Memory B cell (primary cell): ENCODE measurements at regions not wholly inside any gene's neighbourhood (a gene's known extent, or its start where the extent isn't known, plus 50 kb on each side); places are given as distances from the start of the nearest gene placed in this dataset.

Experiments used
- ATAC-seq: fragments of 150-1000 bp; cut with Tn5 transposase; 2 replicates; pipeline ENCODE4 v1.10.0; 2021; ENCODE audit warnings: low read depth, mild to moderate bottlenecking, moderate library complexity
- DNase-seq, 2 donors: peaks; one replicate each; pipeline ENCODE4 v3.0.0; 2022; ENCODE audit warnings: low spot score in 2 of 2
- H3K27ac Mint-ChIP-seq: one replicate; pipeline ENCODE4 v1.8.0; 2022; ENCODE audit warnings: mild to moderate bottlenecking, moderate library complexity, mixed read lengths
- H3K27me3 Mint-ChIP-seq: one replicate; pipeline ENCODE4 v1.8.0; 2022; ENCODE audit warnings: mixed read lengths
- H3K36me3 Mint-ChIP-seq: one replicate; pipeline ENCODE4 v1.8.0; 2022; ENCODE audit warnings: mild to moderate bottlenecking, mixed read lengths
- H3K4me1 Mint-ChIP-seq: one replicate; pipeline ENCODE4 v1.8.0; 2022; ENCODE audit warnings: mixed read lengths
- H3K4me3 Mint-ChIP-seq: one replicate; pipeline ENCODE4 v1.8.0; 2022; ENCODE audit warnings: mild to moderate bottlenecking, moderate library complexity, mixed read lengths
- H3K9me3 Mint-ChIP-seq: one replicate; pipeline ENCODE4 v1.8.0; 2022; ENCODE audit warnings: mixed read lengths

DNA sequence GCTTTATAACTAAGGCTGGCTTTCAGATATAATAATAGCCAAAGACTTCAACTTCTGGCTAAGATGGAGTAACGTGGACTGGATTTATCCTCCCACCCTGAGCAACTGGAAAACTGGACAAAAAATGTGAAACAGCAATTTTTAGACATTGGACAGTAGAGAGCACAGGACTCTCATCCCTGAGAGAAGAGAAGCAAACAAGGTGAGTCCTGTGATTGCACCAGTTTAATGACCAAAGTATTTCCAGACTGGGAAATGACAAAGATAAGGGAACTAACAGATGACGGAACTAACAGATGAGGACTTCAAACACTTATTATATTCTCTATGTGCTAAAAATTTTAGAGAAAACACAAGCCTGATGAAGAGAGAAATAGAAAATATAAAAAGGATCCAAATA, 175.7 kb upstream of the SLC25A13 start:
- Mint-ChIP-seq H3K27ac (no peak overlapping the region), H3K4me3 (no peak overlapping the region), H3K27me3 (peaks cover 3% of the 10 kb centered on the region), H3K4me1 (no peaks in the 10 kb centered on the region), H3K36me3 (no peaks in the 10 kb centered on the region), H3K9me3 (no peaks in the 10 kb centered on the region)
- ATAC-seq = no peak
- DNase-seq = no peak

DNA sequence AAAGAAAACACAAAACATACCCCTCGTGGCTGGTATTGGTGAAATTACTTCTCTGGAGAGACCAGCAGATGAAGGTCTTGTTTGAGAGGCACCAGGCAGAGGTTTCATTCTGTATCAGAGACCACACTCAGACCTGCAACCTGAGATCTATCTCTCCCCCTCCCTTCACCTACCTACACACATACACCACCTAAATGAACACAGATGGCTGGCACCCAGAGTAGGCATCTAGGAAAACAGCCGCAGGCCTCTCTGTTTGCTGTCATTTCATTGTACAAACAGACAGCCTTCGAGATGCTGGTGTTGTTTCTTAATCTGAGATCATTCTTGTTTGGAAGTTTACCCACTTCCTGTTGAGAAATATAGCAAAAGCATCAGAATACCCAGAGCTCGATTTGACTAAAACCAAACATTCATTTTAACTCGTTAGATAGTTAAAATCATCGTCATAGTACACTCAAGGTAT, 173.9 kb upstream of the SLC25A13 start:
- peaks cover 3% of the 10 kb centered on the region for H3K27me3 Mint-ChIP-seq
- no peak overlapping the region for H3K27ac Mint-ChIP-seq

DNA sequence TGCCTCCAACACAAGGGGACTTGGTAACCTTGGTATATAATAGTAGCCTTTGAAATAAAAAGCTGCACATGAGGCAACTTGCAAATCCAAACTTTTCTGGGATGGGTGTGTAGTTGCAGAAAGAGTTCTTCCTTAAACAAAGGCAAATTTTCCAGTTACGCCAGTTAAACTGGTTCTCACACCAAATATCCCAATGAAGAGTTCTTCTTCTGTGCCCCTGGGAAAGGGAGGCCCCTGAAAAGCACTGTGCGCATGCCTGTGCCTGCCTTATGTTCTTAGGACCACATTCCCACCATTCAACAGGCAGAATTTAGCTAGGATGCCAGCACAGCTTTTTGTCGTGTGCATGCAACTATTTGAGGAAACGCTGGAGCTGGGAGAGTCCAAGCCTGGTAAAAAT, 164.8 kb upstream of the SLC25A13 start:
- Mint-ChIP-seq H3K4me3 (no peak overlapping the region), H3K27me3 (no peaks in the 10 kb centered on the region), H3K4me1 (no peaks in the 10 kb centered on the region), H3K9me3 (no peaks in the 10 kb centered on the region), H3K27ac (no peak overlapping the region), H3K36me3 (no peaks in the 10 kb centered on the region)
- no peak for ATAC-seq
- DNase-seq = no peak

More for the DNA sequence above, 173.9 kb upstream of the SLC25A13 start:
- Mint-ChIP-seq H3K36me3 (no peaks in the 10 kb centered on the region), H3K9me3 (no peaks in the 10 kb centered on the region), H3K4me1 (no peaks in the 10 kb centered on the region), H3K4me3 (no peak overlapping the region)
- DNase-seq (no peak), ATAC-seq (no peak)

DNA sequence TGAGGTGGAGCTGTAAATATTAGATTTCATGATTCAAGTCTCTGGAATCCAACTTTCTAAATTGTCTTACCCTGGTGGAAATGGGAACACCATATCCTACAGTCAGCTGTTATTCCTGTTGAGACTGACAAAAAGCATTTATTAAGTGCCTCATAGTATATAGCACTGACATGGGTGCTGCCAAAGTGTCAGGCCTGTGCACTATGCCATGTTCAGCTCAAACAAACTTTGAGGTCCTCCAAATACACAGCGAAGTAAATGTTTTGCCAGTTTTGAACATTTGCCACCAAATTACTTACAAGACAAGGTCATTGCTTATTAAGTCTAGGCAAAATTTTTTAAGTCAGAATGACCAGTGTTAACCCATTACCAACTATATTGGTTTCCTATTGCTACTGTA, 162.9 kb upstream of the SLC25A13 start:
- H3K27me3 Mint-ChIP-seq = no peaks in the 10 kb centered on the region
- H3K4me3 Mint-ChIP-seq = no peak overlapping the region
- DNase-seq (no peak), ATAC-seq (no peak)
- no peak overlapping the region for H3K27ac Mint-ChIP-seq
- no peaks in the 10 kb centered on the region for H3K9me3 Mint-ChIP-seq
- no peaks in the 10 kb centered on the region for H3K4me1 Mint-ChIP-seq
- no peaks in the 10 kb centered on the region for H3K36me3 Mint-ChIP-seq

DNA sequence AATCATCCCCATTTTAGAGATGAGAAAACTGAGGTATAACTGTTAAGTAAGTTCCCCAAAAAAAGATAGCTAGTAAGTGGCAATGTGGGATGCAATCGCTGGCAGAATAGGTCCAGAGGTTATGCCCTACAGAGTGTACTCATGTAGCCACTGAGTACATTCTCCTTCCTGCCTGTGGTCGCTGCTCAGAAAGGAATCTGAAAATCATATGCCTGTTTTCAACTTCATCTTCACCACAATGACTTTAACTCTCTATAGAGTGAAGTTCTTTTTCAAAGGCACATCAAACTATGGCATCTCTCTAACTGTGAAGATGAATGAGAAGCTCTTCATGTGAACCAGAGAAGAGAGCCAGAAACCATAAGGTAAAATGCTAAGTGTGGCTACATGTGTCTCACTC, 162.2 kb upstream of the SLC25A13 start:
- no peak for ATAC-seq
- H3K4me1 Mint-ChIP-seq = no peaks in the 10 kb centered on the region
- DNase-seq = no peak
- no peaks in the 10 kb centered on the region for H3K27me3 Mint-ChIP-seq
- H3K4me3 Mint-ChIP-seq = no peak overlapping the region
- no peak overlapping the region for H3K27ac Mint-ChIP-seq
- H3K9me3 Mint-ChIP-seq = no peaks in the 10 kb centered on the region
- H3K36me3 Mint-ChIP-seq = no peaks in the 10 kb centered on the region

DNA sequence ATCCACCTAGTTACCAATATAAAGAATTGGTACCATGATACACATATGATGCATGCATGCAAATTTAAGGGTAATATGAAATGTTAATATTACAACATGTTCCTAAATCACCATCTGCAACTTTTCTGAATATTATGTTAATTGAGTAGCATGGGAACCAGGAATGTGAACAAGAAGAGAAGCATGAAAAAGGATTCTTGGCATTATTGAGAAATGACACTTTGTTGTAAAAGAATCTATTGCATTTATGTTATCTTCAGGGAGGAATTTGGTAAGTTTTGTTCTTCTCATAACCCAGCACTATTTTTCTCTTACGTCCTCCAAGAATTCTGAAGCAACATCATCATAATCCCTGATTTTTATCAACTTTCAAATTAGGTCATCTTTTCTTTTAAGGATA, 159.9 kb upstream of the SLC25A13 start:
- no peaks in the 10 kb centered on the region for H3K9me3 Mint-ChIP-seq

DNA sequence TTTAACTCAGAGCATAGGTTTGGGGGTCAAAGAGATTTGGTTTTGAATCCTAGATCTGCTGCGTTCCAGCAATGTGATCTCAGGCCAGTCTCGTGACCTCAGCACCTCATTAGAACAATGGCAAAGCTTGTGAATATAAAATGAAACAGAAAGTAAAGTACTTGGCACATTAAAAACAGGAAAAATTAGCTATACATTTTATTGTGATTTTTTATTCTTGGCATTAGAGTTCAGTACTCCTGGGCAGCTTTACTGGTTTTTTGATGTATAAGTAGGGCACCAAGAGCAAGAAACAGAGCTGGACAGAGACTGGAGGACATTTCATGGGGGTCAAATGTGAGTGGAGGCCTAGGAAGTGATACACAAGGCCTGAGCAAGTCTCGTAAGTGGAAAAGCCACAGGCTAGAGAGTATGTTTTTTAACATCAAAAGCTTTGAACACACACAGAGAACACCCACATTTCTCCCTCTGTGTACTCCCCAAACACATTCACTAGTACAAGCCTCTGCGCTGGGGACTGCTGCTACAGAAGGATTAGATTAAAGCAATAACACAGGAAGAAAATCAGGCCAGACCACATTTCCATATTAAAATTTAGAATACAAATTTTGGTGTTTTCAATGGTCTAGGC, 157.2 kb upstream of the SLC25A13 start:
- no peaks in the 10 kb centered on the region for H3K4me1 Mint-ChIP-seq
- H3K27me3 Mint-ChIP-seq = peaks cover 2% of the 10 kb centered on the region
- no peak overlapping the region for H3K27ac Mint-ChIP-seq
- DNase-seq = no peak
- H3K9me3 Mint-ChIP-seq = no peaks in the 10 kb centered on the region
- H3K4me3 Mint-ChIP-seq = no peak overlapping the region
- H3K36me3 Mint-ChIP-seq = no peaks in the 10 kb centered on the region
- no peak for ATAC-seq

More for the DNA sequence above, 159.9 kb upstream of the SLC25A13 start:
- H3K36me3 Mint-ChIP-seq = no peaks in the 10 kb centered on the region
- no peak for ATAC-seq
- no peak overlapping the region for H3K27ac Mint-ChIP-seq
- H3K4me3 Mint-ChIP-seq = no peak overlapping the region
- no peak for DNase-seq
- H3K4me1 Mint-ChIP-seq = no peaks in the 10 kb centered on the region
- no peaks in the 10 kb centered on the region for H3K27me3 Mint-ChIP-seq

DNA sequence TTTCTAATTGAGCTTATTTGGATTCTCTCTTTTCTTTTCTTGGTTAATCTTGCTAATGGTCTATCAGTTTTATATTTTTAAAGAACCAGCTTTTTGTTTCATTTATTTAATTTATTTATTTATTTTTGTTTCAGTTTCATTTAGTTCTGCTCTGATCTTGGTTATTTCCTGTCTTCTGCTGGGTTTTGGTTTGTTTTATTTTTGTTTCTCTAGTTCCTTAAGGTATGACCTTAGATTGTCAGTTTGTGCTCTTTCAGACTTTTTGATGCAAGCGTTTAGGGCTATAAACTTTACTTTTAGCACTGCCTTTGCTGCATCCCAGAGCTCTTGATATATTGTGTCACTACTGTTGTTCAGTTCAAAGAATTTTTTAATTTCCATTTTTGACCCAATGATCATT, 149.7 kb upstream of the SLC25A13 start:
- H3K4me3 Mint-ChIP-seq = peak overlapping the region; percentile 28
- H3K4me1 Mint-ChIP-seq = peaks cover 2% of the 10 kb centered on the region
- DNase-seq (no peak), ATAC-seq (no peak)
- H3K9me3 Mint-ChIP-seq = peaks cover 2% of the 10 kb centered on the region
- no peak overlapping the region for H3K27ac Mint-ChIP-seq
- H3K36me3 Mint-ChIP-seq = no peaks in the 10 kb centered on the region
- peaks cover 2% of the 10 kb centered on the region for H3K27me3 Mint-ChIP-seq

DNA sequence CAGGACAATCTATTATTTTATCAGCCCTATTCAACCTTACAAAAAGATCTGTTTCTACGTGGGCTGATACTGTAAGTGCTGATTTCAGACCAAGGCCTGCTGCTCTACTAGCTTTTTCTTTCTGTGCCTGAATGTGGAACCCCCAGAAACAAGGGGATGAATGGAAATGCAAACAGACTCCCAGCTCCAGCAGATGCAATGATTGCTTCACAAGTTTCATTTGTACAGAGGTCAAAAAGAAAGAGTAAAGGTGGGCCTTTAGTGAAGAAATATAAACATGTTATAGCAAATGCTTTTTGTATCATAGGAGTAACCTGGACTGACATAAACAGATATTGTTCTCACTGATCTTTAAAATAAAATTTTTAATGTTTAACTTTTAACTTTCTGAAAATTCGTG, 130.2 kb upstream of the SLC25A13 start:
- Mint-ChIP-seq H3K4me3 (no peak overlapping the region), H3K4me1 (no peaks in the 10 kb centered on the region), H3K27me3 (peaks cover 2% of the 10 kb centered on the region), H3K36me3 (no peaks in the 10 kb centered on the region), H3K27ac (no peak overlapping the region), H3K9me3 (no peaks in the 10 kb centered on the region)
- ATAC-seq (no peak), DNase-seq (no peak)

DNA sequence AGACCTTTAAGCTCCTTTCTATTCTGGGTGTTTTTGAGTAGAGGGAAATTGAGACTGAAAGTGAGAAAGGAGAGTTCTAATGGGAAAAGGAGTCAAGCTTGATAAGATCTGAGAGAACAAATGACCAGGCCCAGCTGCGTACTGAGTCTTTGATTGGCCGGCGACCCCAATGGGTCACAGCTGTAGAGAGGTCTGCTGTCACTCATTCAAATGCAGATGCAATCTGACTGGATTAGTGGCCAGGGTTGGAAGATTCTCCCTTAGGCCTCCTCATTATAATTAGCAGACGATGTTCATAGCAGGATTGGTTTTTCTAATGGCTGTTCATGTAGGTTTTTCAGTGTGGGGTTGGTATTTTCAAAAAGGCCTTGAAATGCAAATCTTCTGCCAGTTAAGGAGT, 127.2 kb upstream of the SLC25A13 start:
- DNase-seq (no peak), ATAC-seq (no peak)
- Mint-ChIP-seq H3K4me1 (no peaks in the 10 kb centered on the region), H3K27me3 (peaks cover 2% of the 10 kb centered on the region), H3K36me3 (no peaks in the 10 kb centered on the region), H3K9me3 (no peaks in the 10 kb centered on the region), H3K27ac (no peak overlapping the region), H3K4me3 (no peak overlapping the region)

DNA sequence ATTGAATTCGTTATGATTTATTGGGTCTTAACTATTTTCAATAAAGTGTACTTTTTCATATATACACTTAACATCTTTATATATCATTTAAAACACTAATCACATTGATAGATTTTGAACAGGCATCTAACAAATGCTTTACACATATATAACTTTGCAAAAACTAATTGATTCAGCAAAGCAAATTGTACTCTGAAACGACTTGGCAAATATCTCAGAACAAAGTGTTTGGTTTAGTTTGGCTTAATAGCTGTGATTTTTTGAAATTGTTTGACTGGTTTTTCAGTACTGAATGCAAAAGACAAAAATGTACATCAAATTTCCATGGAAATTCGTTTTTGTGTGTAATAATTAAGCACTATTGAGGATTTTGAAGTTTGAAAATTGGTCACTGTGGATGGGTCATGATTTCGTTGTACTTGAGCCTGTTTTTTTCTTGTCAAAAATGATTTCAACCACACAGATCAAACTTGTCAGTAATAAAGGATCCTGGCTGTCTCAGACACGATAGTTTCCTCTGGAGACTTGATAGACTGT, 125.3 kb upstream of the SLC25A13 start:
- Mint-ChIP-seq H3K4me1 (no peaks in the 10 kb centered on the region), H3K9me3 (no peaks in the 10 kb centered on the region), H3K36me3 (no peaks in the 10 kb centered on the region), H3K27me3 (peaks cover 2% of the 10 kb centered on the region), H3K27ac (no peak overlapping the region), H3K4me3 (no peak overlapping the region)
- no peak for ATAC-seq
- DNase-seq = no peak

DNA sequence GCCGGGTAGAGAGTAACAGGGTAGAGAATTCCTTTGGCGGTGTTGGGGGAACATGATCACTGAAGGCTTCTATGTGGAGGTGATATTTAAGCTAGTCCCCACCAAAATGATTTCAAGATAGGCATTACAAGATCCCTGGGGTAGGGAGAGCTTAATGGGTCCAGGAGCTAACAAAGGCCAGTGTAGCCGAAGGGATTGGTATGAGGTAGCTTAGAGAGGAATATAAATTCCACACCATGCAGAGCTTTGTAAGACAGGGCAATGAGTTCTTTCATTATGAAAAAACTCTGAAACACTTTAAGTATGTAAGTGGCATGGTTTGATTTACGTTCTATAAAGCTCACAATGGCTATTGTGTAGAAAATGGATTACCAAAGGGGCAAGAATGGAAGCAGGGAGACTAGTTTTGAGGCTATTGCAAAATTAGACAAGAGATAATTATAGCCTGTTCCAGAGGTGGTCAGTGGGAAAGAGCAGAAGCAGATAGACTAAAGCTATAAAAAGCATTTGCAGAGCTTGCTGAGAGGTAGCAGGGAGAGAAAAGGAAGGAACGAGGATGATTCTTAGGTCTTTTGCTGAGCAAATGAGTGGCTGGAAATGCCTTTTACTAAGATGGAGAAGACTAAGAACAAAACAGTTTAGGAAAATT, 119.7 kb upstream of the SLC25A13 start:
- Mint-ChIP-seq H3K27me3 (peaks cover 5% of the 10 kb centered on the region), H3K4me3 (no peak overlapping the region), H3K27ac (no peak overlapping the region), H3K9me3 (peaks cover 2% of the 10 kb centered on the region), H3K36me3 (peaks cover 1% of the 10 kb centered on the region), H3K4me1 (no peaks in the 10 kb centered on the region)
- ATAC-seq (no peak), DNase-seq (no peak)

DNA sequence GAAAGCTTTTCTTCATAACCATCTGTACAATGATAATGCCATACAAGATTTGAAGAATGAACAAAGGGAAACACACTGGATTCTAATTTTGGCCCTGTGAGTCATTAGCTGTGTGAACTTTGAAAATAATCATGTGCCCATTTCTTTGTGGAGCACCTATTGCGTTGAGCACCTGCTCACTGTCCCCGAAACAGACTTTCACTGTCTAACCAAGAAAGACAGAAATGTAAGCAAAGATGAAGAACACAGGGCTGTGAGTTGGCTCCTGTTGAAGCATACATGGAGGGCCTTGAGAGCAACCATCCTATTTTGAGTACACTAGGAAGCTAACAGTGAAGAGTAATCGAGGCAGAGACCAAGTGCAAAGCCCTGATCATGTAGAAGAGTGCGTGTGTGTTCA, 118.4 kb upstream of the SLC25A13 start:
- no peak for DNase-seq
- no peak overlapping the region for H3K27ac Mint-ChIP-seq
- H3K9me3 Mint-ChIP-seq = peaks cover 2% of the 10 kb centered on the region
- H3K4me3 Mint-ChIP-seq = no peak overlapping the region
- no peak for ATAC-seq
- no peaks in the 10 kb centered on the region for H3K4me1 Mint-ChIP-seq
- H3K27me3 Mint-ChIP-seq = peaks cover 5% of the 10 kb centered on the region
- H3K36me3 Mint-ChIP-seq = peaks cover 1% of the 10 kb centered on the region

DNA sequence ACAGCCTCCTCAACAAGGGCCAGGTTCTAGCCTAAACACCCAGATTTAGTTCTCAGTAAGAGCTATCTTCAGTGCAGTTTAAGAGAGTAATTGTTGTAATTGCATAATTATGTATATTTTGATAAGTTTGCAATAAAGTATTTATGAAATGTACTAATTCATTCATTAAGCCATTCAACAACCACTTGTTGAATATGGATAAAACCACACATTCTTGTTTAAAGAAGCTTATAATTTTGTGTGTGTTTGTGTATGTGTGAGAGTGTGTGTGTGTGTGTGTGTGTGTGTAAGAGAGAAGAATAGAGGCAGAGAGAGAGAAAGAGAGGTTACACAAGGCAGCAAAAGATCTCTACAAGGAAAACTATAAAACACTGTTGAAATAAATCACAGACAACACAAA, 115.0 kb upstream of the SLC25A13 start:
- Mint-ChIP-seq H3K4me3 (no peak overlapping the region), H3K27me3 (peaks cover 5% of the 10 kb centered on the region), H3K27ac (no peak overlapping the region), H3K36me3 (peaks cover 1% of the 10 kb centered on the region), H3K9me3 (peaks cover 2% of the 10 kb centered on the region), H3K4me1 (no peaks in the 10 kb centered on the region)
- ATAC-seq (no peak), DNase-seq (no peak)

DNA sequence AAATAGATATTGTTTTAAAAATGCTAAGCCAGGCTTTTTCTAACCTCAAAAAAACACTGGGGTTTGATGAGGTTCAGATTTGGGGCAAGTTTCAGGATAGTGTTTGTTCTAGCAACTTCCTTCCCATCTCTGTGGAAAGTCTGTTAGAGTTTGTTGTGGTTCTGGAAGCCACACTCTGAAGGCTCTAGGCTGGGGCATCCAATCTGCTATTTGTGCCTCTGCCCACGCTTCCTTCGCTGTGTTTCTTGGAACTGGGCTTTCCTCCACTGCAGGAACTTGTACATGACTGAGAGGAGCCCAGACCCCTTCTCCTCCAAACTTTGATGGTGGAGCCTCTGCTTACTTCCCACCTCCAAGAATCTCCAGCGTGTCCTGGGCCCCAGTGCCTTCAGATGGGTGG, 108.5 kb upstream of the SLC25A13 start:
- DNase-seq (no peak), ATAC-seq (no peak)
- Mint-ChIP-seq H3K27ac (no peak overlapping the region), H3K27me3 (peaks cover 1% of the 10 kb centered on the region), H3K36me3 (no peaks in the 10 kb centered on the region), H3K4me1 (no peaks in the 10 kb centered on the region), H3K4me3 (no peak overlapping the region), H3K9me3 (no peaks in the 10 kb centered on the region)
